ENCODE measurements at regions not wholly inside any gene's neighbourhood (a gene's known extent, or its start where the extent isn't known, plus 50 kb on each side); places are given as distances from the start of the nearest gene placed in this dataset.
"Not testable (repeated sequence)": the region's sequence is repeated elsewhere in the genome, so short reads cannot be mapped to it uniquely, and the experiment has no call there.

DNA sequence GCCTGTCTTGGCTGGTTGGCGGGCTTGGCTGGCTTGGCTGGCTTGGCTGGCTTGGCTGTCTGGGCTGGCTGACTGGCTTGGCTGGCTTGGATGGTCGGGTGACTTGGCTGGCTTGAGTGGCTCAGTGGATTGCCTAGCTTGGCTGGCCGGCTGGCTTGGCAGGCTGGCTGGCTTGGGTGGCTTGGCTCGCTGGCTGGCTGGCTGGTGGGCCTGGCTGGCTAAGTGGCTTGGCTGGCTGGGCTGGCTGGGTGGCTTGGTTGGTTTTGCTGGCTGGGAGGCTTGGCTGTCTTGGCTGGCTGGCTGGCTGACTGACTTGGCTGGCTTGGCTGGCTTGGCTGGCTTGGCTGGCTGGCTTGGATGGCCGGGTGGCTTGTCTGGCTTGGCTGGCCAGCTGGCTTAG, 2834.6 kb downstream of the RPIA start:
- not testable (repeated sequence) for H3K9me3 Mint-ChIP-seq; H3K27ac Mint-ChIP-seq; H3K4me1 Mint-ChIP-seq (ENCODE audit: low read depth); H3K36me3 Mint-ChIP-seq (ENCODE audit: low read depth); H3K4me3 Mint-ChIP-seq; H3K27me3 Mint-ChIP-seq (ENCODE audit: low read depth)

DNA sequence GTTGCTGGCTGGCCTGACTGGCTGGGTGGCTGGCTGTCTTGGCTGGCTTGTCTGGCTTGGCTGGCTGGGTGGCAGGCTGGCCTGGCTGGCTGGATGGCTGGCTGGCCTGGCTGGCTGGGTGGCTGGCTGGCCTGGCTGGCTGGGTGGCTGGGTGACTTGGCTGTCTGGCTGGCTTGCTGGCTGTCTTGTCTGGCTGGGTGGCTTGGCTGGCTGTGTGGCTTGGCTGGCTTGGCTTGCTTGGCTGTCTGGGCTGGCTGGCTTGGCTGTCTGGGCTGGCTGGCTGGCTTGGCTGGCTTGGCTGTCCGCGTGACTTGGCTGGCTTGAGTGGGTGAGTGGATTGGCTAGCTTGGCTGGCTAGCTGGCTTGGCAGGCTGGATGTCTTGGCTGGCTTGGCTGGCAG, 2835.6 kb downstream of the RPIA start:
- H3K4me3 Mint-ChIP-seq; H3K27ac Mint-ChIP-seq; H3K36me3 Mint-ChIP-seq (ENCODE audit: low read depth); H3K27me3 Mint-ChIP-seq (ENCODE audit: low read depth); H3K9me3 Mint-ChIP-seq; H3K4me1 Mint-ChIP-seq (ENCODE audit: low read depth): not testable (repeated sequence)

DNA sequence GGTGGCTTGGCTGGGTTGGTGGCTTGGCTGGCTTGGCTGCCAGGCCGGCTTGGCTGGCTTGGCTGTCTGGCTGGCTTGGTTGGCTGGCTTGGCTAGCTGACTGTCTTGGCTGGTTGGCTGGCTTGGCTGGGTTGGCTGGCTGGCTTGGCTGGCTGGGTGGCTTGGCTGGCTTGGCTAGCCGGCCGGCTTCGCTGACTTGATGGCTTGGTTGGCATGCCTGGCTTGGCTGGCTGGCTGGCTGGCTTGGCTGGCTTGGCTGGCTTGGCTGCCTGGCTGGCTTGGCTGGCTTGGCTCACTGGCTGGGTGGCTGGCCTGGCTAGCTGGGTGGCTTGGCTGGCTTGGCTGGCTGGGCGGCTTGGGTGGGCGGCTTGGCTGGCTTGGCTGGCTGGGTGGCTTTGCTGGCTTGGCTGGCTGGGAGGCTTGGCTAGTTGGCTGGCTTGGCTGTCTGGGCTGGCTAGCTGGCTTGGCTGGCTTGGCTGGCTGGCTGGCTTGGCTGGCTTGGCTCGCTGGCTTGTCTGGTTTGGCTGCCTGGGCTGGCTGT, 2836.1 kb downstream of the RPIA start:
- H3K27me3 Mint-ChIP-seq (ENCODE audit: low read depth), result not testable (repeated sequence)

DNA sequence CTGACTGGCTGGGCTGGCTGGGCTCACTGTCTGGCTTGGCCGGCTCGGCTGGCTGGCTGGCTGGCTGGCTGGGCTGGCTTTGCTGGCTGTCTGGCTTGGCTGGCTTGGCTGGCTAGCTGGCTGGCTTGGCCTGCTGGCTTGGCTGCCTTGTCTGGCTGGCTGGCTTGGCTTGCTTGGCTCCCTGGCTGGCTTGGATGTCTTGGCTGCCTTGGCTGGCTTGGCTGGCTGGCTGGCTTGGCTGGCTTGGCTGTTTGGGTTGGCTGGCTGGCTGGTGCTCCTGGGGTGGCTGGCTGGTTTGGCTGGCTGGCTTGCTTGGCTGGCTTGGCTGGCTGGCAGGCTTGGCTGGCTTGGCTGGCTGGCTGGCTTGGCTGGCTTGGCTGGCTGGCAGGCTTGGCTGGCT, 2836.9 kb downstream of the RPIA start:
- H3K9me3 Mint-ChIP-seq; H3K4me1 Mint-ChIP-seq (ENCODE audit: low read depth); H3K36me3 Mint-ChIP-seq (ENCODE audit: low read depth): not testable (repeated sequence)

More for the DNA sequence above, 2836.1 kb downstream of the RPIA start:
- not testable (repeated sequence) for H3K27ac Mint-ChIP-seq; H3K9me3 Mint-ChIP-seq; H3K36me3 Mint-ChIP-seq (ENCODE audit: low read depth); H3K4me3 Mint-ChIP-seq; H3K4me1 Mint-ChIP-seq (ENCODE audit: low read depth)

DNA sequence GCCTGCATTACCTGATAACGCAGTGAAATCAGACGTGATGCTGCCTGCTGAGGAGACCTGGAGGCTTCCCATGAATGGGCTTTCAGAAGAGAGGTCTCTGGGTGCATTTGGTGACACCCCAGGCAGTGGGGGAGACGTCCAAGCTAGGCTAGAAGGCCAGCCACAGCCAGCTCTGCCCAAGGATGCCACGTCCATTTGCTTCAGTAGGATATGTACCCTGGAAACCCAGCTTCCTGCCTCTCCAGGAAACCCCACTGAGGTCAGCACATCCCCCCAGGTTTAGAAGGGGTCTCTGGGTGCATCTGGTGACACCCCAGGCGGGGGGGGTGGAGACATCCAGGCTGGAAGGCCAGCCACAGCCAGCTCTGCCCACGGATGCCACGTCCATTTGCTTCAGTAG, 2844.6 kb downstream of the RPIA start:
- not testable (repeated sequence) for H3K4me3 Mint-ChIP-seq; H3K9me3 Mint-ChIP-seq; H3K4me1 Mint-ChIP-seq (ENCODE audit: low read depth); H3K27me3 Mint-ChIP-seq (ENCODE audit: low read depth); H3K36me3 Mint-ChIP-seq (ENCODE audit: low read depth); H3K27ac Mint-ChIP-seq

More for the DNA sequence above, 2836.9 kb downstream of the RPIA start:
- not testable (repeated sequence) for H3K27me3 Mint-ChIP-seq (ENCODE audit: low read depth); H3K4me3 Mint-ChIP-seq; H3K27ac Mint-ChIP-seq

DNA sequence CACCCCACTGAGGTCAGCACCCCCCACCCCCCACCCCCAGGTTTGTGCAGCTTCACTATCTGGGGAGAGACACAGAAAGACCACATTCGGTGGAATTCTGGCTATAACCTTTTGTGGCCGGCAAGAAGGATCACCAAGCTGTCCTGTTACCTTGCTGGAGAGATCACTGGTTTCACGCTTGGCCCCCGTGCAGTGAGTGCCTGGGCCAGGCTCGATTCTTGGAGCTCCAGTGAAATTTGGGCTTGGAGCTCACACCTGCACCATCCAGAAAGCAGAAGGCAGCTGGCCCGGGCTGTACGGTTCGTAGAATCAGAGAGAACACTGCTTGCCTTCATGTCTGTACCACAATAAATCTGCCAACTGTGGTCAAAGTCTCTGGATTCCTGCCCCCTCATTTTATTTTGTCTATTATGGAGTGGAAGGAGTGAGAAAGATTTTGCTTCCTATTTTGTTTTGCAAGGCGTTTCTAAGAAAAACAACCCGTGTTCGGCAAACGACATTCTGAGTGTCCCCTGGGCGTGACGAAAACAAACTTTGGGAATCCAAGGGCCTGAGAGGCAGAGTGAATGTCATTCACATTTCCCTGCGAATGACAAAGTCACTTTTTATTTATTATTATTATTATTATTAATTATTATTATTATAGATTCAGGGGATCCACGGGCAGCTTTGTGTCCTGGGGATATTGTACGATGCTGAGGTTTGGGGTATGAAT, 2845.2 kb downstream of the RPIA start:
- not testable (repeated sequence) for H3K9me3 Mint-ChIP-seq; H3K27ac Mint-ChIP-seq; H3K4me3 Mint-ChIP-seq; H3K4me1 Mint-ChIP-seq (ENCODE audit: low read depth); H3K36me3 Mint-ChIP-seq (ENCODE audit: low read depth); H3K27me3 Mint-ChIP-seq (ENCODE audit: low read depth)

DNA sequence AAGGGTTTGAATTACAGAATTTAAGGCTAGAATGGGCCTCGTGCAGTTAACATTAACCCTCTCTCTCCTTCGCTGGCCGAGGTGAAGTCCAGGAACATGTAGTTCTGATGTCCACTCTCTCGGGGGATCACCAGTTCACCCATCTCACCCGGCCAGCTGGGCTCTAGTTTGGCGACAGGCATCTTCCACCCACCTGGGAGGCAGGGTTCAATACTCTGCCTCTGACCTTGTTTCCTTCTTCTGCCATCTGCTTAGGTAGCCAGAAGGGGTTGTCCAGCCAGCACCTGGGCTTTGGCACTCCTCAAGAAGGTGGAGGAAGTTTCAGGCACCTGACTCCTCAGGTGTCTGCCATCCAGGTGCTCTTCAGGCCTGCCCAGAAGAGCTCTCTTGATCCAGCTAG, 2857.8 kb downstream of the RPIA start:
- not testable (repeated sequence) for H3K27me3 Mint-ChIP-seq (ENCODE audit: low read depth); H3K4me3 Mint-ChIP-seq; H3K4me1 Mint-ChIP-seq (ENCODE audit: low read depth); H3K27ac Mint-ChIP-seq; H3K9me3 Mint-ChIP-seq; H3K36me3 Mint-ChIP-seq (ENCODE audit: low read depth)

DNA sequence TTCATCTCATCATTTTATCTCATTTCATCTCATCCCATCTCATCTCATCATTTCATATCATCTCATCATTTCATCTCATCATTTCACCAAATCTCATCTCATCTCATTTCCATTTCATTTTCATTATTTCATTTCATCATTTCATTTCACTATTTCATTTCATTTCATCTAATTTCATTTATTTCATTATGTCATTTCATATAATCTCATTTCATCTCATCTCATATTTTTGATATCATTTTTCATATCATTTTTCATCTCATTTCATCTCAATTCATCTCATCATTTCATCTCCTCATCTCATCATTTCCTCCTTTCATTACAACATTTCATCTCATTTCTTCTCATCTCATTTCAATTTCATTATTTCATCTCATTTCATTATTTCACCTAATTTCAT, 2866.8 kb downstream of the RPIA start:
- not testable (repeated sequence) for H3K27ac Mint-ChIP-seq; H3K36me3 Mint-ChIP-seq (ENCODE audit: low read depth); H3K4me3 Mint-ChIP-seq; H3K4me1 Mint-ChIP-seq (ENCODE audit: low read depth); H3K27me3 Mint-ChIP-seq (ENCODE audit: low read depth)
- peaks cover 13% of the 10 kb centered on the region for H3K9me3 Mint-ChIP-seq

DNA sequence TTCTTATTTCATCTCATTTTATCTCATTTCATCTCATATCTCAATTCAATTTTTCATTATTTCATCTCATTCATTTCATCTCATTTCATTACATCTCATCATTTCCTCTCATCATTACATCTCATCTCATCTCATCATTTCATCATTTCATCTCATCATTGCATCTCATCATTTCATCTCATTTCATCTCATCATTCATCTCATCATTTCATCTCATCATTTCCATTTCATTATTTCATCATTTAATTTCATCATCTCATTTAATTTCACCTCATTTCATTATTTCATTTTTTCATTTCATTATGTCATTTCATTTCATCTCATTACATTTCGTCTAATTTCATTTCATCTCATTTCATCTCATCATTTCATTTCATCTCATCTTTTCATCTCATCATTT, 2867.8 kb downstream of the RPIA start:
- not testable (repeated sequence) for H3K4me1 Mint-ChIP-seq (ENCODE audit: low read depth); H3K27ac Mint-ChIP-seq; H3K4me3 Mint-ChIP-seq; H3K27me3 Mint-ChIP-seq (ENCODE audit: low read depth); H3K36me3 Mint-ChIP-seq (ENCODE audit: low read depth)
- peaks cover 13% of the 10 kb centered on the region for H3K9me3 Mint-ChIP-seq

DNA sequence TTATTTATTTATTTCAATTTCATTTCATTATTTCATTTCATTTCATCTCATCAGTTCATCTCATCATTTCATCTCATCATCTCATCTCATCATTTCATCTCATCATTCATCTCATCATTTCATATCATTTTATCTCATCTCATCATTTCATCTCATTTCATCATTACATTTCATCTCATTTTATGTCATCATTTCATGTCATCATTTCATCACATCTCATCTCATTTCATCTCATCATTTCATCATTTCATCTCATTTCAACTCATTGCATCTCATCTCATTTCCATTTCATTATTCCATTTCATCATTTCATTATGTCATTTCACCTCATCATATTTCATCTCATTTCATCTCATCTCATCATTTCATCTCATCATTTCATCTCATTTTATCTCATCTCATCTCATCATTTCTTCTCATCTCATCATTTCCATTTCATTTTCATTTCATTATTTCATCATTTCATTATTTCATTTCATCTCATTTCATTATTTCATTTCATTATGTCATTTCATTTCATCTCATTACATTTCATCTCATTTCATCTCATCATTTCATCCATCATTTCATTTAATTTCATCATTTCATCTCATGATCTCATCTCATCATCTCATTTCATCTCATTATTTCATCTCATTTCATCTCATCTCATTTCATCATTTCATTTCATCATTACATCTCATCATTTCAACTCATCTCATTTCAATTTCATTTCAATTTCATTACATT, 2868.6 kb downstream of the RPIA start:
- H3K9me3 Mint-ChIP-seq, result peaks cover 13% of the 10 kb centered on the region
- not testable (repeated sequence) for H3K36me3 Mint-ChIP-seq (ENCODE audit: low read depth); H3K4me1 Mint-ChIP-seq (ENCODE audit: low read depth); H3K27ac Mint-ChIP-seq; H3K27me3 Mint-ChIP-seq (ENCODE audit: low read depth); H3K4me3 Mint-ChIP-seq

DNA sequence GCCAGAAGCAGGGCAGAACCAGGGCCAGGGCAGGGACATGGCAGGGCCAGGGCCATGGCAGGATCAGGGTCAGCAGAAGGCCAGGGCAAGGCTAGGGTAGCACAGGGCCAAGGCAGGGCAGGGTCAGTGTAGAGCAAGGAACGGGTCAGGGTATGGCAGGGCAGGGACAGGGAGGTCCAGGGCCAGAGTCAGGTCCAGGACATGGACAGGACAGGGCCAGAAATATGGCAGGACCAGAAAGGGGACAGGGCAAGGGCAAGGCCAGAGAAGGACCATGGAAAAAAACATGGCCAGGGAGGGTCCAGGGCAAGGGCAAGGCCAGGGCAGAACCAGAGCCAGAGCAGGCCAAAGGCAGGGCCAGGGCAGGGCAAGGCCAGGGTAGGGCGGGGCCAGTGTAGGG, 2870.7 kb downstream of the RPIA start:
- not testable (repeated sequence) for H3K4me1 Mint-ChIP-seq (ENCODE audit: low read depth); H3K4me3 Mint-ChIP-seq; H3K27ac Mint-ChIP-seq; H3K36me3 Mint-ChIP-seq (ENCODE audit: low read depth); H3K27me3 Mint-ChIP-seq (ENCODE audit: low read depth)
- H3K9me3 Mint-ChIP-seq, result peaks cover 13% of the 10 kb centered on the region

DNA sequence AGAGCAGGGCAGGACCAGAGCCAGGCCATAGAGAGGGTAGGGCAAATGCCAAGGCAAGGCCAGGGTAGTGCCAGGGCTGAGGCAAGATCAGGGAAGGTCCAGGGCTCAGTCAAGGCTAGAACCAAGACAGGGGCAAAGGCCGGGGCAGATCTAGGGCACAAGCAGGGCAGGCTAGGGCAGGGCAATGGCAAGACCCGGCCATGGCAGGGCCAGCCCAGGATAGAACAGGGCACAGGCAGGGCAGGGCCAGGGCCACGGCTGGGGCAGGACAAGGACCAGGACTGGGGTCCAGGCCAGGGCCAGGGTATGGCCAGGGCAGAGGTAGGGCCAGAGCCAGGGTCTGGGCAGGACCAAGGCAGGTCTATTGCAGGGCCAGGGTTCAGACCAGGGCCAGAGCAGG, 2873.2 kb downstream of the RPIA start:
- not testable (repeated sequence) for H3K9me3 Mint-ChIP-seq; H3K27ac Mint-ChIP-seq; H3K4me3 Mint-ChIP-seq; H3K27me3 Mint-ChIP-seq (ENCODE audit: low read depth); H3K36me3 Mint-ChIP-seq (ENCODE audit: low read depth); H3K4me1 Mint-ChIP-seq (ENCODE audit: low read depth)

DNA sequence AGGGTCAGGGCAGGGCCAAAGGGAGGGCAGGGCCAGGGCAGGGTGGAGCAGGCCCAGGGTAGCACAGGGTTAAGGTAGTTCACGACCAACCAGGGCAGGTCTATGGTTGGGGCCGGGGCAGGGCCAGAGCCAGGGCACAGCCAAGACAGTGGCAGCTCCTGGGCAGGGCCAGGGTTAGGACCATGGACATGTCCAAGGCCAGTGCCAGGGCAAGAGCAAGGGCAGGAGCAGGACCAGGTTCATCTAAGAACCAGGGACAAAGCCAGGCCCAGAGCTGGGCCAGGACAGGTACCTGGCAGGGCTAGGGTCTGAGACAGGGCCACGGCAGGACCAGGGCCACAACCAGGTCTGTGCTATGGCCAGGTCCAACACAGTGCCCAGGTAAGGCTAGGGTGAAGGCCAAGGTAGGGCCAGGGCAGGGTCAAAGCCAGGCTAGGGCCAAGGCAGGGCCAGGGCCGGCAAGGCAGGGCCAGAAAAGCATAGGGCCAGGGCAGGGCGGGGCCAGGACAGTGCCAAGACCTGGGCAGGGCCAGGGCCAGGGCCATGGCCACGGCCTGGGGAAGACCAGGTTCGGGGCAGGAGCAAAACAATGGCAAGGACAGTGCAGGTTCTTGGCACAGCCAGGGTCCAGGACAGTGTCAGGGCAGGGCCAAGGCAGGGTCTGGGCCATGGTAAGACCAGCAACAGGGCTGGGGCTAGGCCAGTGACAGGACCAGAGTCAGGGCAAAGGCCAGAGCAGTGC, 2874.4 kb downstream of the RPIA start:
- H3K36me3 Mint-ChIP-seq (ENCODE audit: low read depth); H3K4me3 Mint-ChIP-seq; H3K27ac Mint-ChIP-seq; H3K9me3 Mint-ChIP-seq; H3K27me3 Mint-ChIP-seq (ENCODE audit: low read depth); H3K4me1 Mint-ChIP-seq (ENCODE audit: low read depth): not testable (repeated sequence)

DNA sequence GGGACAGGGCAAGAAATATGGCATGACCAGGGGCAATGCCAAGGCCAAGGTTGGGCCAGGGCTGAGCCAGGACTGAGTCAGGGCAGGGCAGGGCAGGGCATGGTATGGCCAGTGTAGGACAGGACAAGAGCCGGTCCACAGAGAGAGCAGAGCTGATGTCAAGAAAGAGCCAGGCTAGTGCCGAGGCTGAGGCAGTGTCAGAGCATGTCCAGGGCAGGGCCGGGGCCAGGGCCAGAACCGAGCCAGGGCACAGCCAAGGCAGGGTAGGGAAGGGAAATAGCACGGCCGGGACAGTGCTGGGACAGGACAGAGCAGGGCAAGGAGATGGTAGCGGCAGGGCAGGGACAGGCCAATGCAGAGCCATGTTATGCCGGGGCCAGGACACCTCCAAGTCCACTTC, 2875.1 kb downstream of the RPIA start:
- H3K36me3 Mint-ChIP-seq (ENCODE audit: low read depth); H3K4me3 Mint-ChIP-seq: not testable (repeated sequence)

More for the DNA sequence above, 2875.1 kb downstream of the RPIA start:
- H3K9me3 Mint-ChIP-seq; H3K27me3 Mint-ChIP-seq (ENCODE audit: low read depth); H3K27ac Mint-ChIP-seq; H3K4me1 Mint-ChIP-seq (ENCODE audit: low read depth): not testable (repeated sequence)
